ENCODE measurements at regions not wholly inside any gene's neighbourhood (a gene's known extent, or its start where the extent isn't known, plus 50 kb on each side); places are given as distances from the start of the nearest gene placed in this dataset.

DNA sequence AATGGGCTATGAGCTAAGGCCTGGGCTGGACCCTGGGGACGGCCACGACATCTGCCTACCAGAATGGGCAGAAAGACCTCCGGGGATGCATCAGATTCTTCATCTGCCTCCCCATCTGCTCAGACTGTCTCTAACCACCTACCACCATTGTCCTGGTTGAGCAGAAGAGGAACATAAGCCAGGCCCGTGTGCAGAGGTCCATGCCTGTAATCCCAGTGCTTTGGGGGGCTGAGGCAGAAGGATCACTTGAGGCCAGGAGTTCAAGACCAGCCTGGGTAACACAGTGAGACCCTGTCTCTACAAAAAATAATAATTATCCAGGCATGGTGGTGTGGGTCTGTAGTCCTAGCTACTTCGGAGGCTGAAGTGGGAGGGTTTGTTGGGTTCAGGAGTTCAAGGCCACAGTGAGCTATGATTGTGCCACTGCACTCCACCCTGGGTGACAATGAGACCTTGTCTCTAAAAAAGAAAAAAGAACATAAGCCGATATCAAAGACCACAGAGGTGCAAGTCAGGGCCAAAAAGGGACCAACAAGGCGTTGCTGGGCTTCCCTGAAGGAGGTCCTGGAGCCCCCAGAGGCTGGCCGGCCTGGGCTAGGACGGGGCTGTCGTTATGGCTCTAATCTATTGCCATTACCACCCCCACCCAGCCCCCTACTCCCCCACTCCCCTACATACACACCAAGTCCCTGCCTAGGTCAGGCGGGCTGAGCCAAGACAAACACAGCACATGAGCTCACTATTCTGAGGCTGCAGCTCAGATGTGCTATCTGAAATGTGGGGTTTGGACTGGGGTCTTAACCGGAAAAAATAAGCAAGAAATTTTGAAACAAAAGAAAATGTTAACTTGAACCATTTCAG lies 239.2 kb upstream of the RAB4A start:
- no peak for DNase-seq (ENCODE audit: low spot score)

DNA sequence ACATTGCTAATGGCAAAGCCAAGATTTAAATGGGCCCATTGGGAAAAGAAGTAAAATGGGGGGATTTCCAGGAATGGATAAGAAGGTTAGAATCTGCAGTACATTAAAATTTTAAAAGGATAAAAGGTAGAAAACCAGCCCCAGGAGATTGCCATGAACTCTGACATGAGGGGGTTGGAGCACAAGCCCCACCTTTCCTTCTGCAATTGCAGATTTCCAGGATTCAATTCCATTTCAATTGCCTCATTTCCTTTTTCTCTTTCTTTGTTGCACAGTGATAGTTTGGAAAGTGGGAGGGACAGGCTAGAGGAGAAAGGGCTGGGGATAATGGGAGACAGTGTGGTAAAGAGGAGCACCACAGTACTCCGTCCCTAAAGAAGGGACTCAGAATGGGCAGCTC lies 238.5 kb upstream of the RAB4A start:
- no peak for DNase-seq (ENCODE audit: low spot score)

DNA sequence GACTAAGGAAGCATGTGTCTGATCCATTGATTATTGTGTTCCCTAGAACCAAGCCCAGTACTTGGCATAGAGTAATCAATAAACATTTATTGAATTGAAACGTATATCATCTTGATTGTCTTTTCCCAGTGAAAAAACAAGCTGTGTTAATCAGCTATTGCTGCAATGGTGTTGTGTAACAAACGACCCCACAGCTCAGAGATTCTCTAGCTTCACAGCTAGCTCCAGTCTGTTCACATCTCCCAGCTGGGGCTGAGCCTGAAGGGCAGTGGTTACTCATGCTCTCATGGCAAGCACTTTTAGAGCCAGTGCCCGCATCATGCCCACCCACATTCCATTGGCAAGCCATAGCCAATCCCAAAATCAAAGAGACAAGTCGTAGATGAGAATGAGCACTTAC lies 237.4 kb upstream of the RAB4A start:
- no peak for DNase-seq (ENCODE audit: low spot score)

- no peak for DNase-seq (ENCODE audit: low spot score)
These were observed 236.6 kb upstream of the RAB4A start for GRCh38 chr1:229034342-229034741.

GRCh38 chr1:229035054-229035747 lies 235.7 kb upstream of the RAB4A start:
- no peak for DNase-seq (ENCODE audit: low spot score)

DNA sequence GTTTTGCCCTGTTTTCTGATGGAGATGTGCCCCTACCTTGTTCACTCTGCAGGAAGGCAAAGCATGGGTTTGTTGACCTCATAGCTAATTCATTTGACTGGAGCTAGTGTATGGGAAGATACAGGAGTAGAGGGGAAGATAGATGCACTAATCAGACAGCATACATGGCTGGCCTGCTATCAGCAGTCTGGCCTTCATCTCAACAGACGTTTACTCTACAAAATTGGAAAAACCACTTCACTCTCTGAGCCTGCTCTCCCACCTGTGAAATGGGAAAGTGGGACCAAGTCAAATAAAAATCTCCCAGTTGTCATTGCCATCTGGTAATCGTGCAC lies 235.2 kb upstream of the RAB4A start:
- no peak for DNase-seq (ENCODE audit: low spot score)

- DNase-seq (ENCODE audit: low spot score): peak; percentile 14
These were observed 233.0 kb upstream of the RAB4A start for GRCh38 chr1:229037806-229038405.

DNA sequence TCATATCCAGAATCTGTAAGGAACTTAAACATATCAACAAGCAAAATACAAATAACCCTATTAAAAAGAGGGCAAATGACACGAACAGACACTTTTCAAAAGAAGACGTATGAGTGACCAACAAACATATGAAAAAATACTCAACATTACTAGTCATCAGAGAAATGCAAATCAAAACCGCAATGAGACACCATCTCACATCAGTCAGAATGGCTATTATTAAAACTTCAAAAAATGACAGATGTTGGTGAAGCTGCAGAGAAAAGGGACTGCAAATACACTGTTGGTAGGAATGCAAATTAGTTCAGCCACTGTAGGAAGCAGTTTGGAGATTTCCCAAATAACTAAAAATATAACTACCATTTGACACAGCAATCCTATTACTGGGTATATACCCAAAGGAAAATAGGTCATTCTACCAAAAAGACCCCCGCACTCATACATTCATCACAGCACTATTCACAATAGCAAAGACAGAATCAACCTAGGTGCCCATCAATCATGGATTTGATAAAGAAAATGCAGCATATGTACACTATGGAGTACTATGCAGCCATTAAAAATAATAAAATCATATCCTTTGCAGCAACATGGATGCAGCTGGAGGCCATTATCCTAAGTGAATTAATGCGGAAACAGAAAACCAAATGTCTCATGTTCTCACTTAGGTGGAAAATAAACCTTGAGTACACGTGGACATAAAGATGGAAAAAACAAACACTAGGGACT lies 230.1 kb upstream of the RAB4A start:
- no peak for DNase-seq (ENCODE audit: low spot score)

- DNase-seq (ENCODE audit: low spot score): no peak
These were observed 229.0 kb upstream of the RAB4A start for GRCh38 chr1:229041946-229042345.

GRCh38 chr1:229042482-229042881 lies 228.4 kb upstream of the RAB4A start:
- no peak for DNase-seq (ENCODE audit: low spot score)

DNA sequence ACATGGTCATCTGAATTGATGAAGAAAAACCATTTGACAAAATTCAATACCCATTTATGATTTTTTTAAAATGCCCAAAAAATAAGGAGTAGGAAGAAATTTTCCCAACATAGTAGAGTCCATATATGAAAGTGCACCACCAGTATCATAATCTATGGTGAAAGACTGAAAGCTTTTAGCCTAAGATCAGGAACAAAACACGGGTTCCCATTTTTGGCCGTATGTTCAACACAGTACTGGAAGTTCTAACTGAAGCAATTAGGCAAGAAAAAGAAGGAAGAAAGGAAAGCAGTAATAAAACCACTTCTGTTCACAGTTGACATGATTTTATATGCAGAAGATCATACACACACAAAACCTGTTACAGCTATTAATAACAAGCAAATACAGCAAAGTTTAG lies 227.8 kb upstream of the RAB4A start:
- no peak for DNase-seq (ENCODE audit: low spot score)

DNA sequence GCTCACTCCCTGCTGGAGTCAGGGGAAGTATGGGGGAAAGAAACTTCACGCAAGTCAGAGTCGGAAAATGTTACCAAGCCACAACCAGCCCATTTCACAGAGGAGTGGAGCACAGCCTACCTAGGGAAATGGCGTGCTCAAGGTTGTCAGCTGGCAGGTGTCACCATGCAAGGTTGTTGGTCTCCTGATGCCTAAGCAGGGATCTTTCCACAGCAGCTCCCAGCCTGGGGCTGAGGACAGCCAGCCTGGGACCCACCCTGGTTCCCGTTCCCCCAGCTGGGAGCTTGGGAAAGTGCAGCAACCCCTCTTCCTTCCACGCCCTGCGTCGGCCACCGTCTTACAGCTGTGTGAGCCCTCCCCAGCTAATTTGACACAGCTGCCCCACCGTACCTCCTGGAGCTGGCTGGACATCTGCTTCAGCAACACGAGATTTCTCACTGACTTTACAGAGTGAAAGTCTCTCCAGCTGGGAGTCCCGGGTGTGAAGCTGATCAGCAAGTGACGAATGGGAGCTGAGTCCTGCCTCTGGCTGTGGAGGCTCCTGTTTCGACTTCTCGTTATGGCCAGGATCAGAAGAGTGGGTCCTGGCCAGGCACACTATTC lies 224.6 kb upstream of the RAB4A start:
- no peak for DNase-seq (ENCODE audit: low spot score)

- DNase-seq (ENCODE audit: low spot score): no peak
These were observed 223.6 kb upstream of the RAB4A start for GRCh38 chr1:229047161-229047839.

- DNase-seq (ENCODE audit: low spot score): no peak
These were observed 222.9 kb upstream of the RAB4A start for GRCh38 chr1:229047840-229048620.

- DNase-seq (ENCODE audit: low spot score): no peak
These were observed 222.0 kb upstream of the RAB4A start for GRCh38 chr1:229048896-229049295.

- no peak for DNase-seq (ENCODE audit: low spot score)
These were observed 214.9 kb upstream of the RAB4A start for GRCh38 chr1:229056046-229056445.

- no peak for DNase-seq (ENCODE audit: low spot score)
These were observed 212.8 kb upstream of the RAB4A start for GRCh38 chr1:229058111-229058561.

DNA sequence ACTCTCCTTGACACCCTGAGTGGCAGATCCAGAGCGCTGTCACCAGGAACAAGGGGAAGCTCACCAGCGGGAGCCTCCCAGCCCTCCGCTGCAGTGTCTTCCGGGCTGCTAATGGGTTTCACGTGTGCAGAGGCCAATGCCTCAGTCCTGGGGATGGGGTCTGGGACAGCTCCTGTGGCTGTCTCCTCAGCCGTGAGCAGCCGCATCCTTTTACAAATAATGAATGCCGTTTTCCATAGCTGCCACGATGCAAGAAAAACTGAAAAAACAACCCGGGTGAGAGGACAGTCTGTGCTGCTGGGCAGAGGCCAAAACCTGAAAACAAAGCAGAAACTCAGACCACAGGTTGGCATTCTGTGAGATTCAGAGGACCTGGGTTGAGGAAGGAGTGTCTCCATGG lies 212.2 kb upstream of the RAB4A start:
- DNase-seq (ENCODE audit: low spot score): no peak

DNA sequence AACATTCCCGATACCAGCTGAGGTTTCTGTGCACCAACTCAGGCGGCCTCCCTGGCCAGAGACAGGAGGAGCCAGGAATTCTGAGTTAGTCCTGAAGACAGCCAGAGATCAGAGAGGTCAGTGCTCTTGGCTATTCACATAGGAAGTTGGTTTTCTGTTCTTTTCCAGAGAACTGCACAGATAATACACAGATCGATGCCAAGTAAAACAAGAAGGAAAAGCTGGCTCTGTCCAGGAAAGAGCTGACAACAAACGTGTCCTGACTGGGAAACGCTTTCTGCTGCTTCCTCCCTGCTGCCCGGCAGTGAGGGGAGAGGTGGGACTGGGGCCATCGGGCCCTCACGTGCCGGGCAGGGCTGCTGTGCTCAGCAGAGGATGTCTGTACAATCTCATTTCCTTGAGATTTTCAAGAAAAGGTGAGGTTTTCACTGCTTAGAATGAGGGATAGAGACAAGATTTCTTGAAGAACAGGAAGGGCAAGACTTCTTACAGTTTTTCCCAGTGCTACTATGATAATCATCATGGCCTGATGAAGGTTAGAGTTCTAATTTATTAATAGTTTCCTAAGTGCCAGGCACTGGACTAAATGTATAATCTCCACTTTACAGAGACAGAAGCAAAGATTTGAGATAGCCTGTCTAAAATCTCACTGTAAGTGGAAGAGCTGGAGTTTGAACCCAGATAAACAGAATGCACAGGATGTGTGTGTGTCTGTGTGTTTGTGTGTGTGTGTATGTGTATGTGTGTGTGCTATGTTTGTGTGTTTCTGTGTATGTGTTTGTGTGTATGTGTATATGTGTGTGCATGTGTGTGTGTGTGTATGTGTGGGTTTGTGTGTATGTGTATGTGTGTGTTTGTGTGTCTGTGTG lies 211.0 kb upstream of the RAB4A start:
- DNase-seq (ENCODE audit: low spot score): peak; percentile 30

DNA sequence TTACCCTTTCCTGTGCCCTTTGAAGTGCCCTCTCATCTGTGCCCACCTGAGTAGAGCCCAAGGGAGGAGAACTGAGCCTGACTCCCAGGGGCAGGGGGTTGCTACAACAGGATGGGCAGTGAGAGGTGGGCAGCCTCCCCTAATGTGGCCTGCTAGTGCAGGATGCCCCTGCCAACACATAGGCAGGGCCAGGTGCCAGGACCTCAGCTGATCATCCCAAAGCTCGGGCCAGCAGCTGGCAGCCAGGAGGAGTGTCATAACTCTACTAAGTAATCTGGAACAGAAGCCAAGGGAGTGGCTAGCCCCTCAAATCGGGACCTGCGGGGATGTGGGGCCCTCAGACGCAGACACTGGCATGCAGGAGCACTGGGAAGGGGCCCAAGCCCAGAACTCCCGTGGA lies 208.8 kb upstream of the RAB4A start:
- no peak for DNase-seq (ENCODE audit: low spot score)
